ENCODE measurements at regions not wholly inside any gene's neighbourhood (a gene's known extent, or its start where the extent isn't known, plus 50 kb on each side); places are given as distances from the start of the nearest gene placed in this dataset.
A peak's percentile ranks its signal among the peaks of the same experiment; 100 is the strongest.
"Not testable (repeated sequence)": the region's sequence is repeated elsewhere in the genome, so short reads cannot be mapped to it uniquely, and the experiment has no call there.

DNA sequence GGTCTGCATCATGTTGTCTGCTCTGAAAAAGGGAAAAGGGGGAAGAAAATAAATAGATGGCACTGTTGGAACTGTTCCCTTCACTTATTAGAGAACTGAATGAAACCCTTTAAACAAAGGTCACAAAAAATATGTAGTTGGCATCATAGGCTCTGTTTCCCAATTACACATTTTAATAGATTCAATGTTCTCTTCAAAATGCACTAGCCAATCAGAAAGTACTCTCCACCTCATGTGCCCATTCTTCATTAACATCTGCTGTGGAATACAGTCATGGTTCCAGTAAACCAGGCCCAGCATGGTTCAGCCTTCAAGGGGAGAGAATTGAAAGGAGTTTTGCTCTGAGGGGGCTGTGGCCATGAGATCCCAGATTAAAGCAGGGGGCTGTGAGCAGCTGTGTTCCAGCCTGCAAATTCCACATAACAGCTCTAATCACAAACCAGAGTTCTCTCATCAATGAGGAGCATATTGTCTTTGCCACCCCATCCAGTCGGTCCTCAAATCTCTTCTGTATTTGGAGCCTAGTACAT, 165.9 kb upstream of the CREB1 start:
- no peak for DNase-seq (ENCODE audit: low spot score)

DNA sequence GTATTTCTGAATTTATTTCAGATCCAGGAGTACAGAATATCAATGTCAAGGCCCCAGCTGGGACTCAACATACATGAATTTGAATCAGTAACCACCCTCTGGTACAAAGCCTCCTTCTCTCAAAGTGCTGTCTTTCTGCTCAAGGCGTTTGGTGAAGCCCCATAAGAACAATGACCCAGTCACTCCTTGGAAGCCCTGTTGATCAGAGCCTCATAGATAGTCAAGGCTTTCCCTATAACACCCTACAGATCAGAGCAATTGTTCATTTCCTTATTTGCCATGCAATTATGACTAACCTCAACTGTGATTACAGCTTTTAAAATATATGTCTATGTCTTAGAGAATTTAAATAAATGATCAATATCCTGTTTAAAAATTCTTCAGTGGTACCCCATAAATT, 159.1 kb upstream of the CREB1 start:
- DNase-seq (ENCODE audit: low spot score) = no peak

DNA sequence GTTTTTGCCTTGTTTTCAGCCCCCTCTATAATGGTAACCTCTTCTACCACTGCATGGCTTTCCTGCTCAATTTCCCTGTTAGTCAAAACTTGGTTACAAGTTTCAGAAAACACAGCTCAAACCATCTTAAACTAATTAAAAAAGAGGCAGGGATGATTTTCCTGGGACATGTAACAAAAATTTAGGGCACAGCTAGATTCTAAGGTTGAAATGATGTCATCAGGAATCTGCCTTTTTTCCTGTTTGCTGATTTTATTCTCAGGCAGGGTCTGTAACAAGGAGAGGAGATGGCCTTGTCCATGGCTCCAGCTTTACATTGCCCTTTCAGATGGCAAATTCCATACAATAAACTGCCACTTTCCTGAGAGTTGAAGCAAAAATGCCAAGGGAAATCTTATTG, 157.9 kb upstream of the CREB1 start:
- DNase-seq (ENCODE audit: low spot score) = no peak

DNA sequence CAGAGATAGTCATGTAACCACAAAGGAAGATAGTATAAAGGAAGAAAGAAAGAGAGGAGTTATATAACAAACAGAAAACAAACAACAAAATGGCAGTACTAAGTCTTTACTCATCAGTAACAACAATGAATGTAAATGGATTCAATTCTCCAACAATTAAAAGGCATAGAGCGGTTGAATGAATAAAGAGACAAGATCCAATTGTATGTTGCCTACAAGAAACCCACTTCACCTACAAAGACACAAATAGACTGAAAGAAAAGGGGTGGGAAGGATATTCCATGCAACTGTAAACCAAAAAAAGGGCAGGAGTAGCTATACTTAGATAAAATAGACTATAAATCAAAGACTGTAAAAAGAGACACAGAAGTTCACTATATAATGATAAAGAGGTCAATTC, 157.3 kb upstream of the CREB1 start:
- DNase-seq (ENCODE audit: low spot score) = no peak

DNA sequence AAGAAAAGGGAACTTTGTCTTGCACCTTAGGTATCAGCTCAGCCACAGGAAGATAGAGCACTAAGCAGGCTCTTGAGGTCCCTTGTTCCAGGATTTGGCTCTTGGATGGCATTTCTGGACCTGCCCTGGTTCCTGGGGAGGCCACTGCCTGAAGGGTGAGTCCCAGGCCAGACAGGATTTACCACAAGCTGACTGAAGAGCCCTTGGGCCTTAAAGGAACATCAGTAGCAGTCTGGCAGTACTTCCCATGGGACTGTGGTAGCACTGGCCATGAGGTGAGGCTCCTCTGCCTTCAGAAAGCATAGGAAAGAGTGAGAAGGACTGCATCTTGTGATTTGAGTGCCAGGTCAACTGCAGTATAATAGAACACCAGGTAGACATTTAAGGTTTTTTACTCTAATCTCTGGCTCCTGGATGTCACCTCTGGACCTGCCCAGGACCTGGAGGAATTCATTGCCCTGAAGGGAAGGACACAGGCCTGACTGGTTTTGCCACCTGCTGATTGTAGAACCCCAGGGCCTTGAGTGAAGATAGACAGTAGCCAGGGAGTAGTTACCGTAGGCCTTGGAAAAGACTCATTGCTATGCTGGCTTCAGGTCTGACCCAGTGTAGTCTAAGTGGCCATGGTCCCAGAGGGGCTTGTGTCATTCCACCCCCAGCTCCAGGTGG, 154.4 kb upstream of the CREB1 start:
- no peak for DNase-seq (ENCODE audit: low spot score)

DNA sequence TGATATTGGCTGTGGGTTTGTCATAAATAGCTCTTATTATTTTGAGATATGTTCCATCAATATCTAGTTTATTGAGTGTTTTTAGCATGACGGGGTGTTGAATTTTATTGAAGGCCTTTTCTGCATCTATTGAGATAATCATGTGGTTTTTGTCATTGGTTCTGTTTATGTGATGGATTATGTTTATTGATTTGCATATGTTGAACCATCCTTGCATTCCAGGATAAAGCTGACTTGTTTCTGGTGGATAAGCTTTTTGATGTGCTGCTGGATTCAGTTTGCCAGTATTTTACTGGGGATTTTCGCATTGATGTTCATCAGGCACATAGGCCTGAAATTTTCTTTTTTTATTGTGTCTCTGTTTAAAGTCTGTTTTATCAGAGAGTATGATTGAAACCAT, 151.1 kb upstream of the CREB1 start:
- not testable (repeated sequence) for DNase-seq (ENCODE audit: low spot score)

DNA sequence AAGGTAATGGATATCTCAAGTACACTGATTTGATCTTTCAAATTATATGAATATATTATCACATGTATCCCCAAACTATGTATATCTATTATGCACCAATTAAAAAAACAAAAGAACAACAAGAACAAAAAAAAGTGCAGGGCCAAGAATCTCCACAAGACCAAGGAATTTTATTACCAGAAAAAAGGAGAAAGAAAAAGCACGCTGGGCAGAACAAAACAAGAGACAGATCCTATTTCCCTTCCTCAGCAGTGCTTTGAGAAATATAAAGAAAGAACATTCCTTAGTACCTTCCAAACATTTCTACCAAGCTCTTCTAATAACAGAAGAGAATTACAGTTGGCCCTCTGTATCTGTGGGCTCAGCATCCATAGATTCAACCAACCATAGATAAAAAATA, 144.7 kb upstream of the CREB1 start:
- DNase-seq (ENCODE audit: low spot score) = no peak

DNA sequence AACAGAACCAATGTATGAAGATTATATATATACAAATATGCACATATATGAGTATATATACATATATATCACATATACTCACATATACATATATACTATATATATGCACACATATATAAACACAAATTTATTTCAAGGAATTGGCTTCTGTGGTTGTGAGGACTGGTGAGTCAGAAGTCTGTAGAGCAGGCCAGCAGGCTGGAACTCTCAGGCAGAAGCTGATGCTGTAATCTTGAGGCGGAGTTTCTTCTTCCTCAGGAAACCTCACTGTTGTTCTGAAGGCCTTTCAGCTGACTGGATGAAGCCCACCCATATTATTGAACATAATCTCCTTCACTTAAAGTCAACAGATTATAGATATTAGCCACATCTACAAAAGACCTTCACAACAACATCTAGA, 143.9 kb upstream of the CREB1 start:
- DNase-seq (ENCODE audit: low spot score) = no peak

DNA sequence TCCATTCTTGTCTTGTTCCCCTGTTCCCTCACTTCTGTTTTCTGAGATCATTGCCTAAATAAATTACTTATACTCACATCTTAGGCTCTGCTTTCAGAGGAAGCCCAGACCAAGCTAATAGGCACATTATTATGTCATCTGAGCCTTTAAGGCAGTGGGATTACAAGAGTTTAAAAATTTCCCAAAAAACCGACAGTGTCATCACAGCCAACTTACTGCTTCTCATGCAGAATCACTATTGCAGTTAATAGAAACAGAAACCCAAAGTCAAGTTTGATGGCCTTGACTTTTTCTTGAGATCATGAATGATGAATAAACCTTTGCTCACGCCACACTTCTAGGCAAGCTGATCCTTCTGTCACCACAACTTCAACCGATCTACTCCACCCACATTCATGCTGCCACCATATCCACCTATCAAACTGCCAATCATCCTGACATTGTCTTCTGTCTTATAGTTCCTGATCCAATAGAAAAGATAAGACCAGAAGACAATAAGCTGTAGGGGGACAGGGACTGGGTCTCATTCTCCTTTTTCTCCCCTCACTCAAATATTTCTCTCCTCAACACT, 142.7 kb upstream of the CREB1 start:
- no peak for DNase-seq (ENCODE audit: low spot score)

DNA sequence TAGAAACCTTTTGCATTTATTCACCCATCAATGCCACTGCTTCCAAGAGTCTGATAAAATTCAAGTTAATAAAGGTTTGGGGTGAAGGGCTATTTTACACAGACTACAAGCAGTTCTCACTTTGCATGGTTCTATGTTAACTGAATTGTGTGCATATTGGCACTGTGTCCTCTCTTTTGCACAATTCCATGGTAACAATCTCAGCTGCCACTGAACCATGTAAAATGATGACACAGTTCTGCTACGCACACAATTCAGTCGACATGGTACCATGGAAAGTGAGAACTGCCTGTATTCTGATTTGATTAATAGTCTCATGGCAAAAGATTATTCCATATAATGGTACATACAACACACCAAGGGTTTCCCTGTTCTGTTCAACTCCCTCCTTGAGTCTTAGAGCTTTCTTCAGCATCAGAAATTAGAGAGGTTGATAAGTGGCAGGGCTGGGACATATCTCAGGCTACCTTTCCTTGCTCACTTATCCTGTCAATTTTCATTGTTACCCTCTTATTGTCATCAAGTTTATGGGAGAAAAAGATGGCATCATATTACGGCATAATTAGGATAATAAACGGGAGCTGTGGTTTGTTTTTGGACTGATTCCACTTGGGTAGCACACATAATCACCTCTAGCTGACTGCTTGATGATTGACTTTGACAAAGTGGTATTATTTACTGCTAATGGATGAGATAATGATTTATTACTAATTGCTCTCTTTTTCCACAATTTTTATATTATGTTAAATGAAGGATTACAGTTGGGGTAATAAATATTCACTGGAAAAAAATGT, 139.3 kb upstream of the CREB1 start:
- DNase-seq (ENCODE audit: low spot score) = no peak

DNA sequence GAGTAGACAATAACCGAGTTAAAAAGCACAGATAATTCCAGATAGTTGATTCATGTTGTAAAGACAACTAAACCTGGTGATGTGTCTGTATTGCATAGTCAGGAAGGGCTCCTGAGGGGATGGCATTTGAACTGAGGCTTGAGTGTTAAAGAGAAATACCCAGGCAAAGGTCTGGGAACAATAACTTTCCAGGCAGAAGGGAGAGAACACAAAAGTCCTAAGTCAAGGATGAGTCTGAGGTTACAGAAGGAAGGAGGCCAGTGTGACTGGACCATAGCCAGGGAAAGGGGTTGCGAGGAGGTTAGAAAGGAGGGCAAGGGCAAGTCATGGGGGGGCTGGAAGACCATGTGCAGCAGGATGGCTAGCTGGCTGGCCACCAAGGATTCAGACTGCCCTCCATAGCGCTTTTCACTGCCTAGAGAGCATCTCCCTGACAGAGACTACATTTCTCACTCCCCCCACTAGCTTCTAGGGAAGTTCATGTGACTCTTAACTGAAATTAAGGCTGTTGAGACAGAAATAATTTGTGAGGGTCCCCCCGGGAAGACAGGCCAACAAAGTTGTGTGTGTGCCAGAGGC, 135.5 kb upstream of the CREB1 start:
- no peak for DNase-seq (ENCODE audit: low spot score)

DNA sequence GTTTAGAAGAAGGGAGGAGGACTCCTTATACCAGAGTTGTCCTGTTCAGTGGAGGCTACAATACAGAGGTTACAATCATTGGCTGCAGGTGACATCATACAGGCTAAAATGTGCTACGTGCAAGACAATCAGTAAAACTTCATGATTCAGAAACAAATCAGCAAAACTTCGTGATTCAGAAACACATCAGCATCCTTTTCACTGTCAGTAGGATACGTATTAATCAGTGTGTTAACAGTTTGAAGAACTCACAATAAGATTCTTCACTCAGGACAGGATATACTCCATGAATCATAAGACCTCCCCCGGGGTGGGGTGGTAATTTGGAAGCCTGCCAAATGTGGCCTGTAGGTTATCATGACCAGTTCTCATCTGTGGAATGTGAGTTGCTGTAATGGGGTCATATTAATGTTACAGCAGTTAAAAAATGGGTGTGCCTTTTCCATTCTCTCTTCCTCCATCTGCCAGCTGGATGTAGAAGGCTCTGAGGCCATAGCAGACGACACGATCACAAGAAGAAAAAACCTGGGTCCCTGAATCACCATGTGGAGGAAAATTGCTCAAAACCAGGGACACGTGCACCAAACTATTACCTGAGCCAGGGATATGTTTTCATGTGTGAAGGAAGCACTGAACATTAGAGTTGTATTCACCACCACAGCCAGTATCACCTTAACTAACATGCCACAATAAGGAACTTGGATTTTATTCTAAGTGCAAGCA, 134.8 kb upstream of the CREB1 start:
- no peak for DNase-seq (ENCODE audit: low spot score)

DNA sequence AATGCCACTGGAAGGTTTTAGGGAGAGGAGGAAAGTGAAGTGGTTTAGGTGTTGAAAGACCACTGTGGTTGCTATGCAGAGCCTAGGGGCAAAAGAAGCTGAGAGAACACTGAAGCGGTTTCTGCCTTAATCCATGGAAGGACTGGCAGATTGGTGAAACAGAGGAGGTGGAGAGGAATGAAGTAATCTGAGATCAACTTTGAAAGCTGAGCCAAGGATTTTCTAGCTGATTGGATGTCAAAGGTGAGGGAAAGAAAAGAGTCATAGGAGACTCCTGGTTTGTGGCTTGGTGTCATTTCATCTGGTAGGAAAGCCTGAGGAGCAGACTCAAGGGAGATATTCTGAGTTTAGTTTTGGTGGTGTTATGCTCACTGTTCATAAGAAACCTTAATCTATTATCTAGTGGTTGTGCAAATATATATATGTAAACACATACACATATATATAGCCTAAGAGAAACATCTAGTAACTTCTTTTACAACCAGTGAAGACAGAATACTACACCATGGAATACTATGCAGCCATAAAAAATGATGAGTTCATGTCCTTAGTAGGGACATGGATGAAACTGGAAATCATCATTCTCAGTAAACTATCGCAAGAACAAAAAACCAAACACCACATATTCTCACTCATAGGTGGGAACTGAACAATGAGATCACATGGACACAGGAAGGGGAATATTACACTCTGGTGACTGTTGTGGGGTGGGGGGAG, 134.1 kb upstream of the CREB1 start:
- no peak for DNase-seq (ENCODE audit: low spot score)

DNA sequence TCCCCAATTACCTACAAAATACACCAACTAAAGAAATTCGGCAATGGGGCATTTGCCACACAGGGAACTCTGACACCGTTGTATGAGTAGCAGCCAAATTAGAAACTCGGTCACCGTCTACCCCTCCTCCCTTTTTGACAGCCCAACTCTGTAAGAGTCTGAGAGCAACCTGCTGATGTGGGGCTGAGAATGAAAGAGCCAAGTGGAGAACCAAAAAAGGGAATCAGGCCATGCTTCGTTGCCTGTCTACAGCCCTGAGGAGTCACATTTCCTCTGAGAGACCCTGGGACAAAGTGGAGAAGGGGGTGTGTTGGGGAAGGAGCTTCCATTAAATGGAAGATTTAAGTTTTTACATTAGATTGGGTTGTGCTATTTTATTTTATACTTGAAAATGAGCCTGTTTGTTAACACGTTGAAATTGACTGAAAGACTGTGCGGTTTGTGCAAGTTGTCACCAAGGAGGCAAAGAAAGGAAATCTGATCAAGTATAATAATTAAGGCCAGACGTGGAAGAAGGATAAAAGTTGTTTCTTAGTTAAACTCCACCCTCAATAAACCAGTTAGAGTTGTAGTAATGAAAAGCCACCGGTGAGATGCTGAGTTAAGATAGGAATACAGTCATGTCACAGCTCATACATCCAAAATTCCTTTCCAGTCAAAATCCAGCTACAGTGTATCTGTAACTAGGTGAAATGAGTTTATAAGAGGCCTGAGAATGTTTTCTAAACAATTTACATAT, 131.7 kb upstream of the CREB1 start:
- no peak for DNase-seq (ENCODE audit: low spot score)

DNA sequence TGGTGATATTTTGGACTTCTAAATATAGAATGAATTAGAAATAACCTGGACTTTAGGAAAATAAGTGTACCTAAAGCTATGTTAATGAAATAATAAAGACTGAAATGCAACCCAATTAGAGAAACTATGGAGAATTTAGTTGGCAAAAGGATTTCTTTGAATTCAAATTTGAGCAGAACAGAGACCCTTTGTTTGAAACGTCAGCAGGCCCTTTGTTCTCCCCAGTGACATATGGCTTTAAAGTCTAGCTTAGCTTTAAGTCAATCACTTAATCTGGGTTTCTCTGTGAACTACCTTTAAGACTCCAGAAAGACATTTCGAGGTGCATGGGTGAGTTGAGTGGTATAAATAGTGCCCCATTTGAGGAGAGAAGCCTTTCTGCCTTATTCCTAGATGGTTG, 130.5 kb upstream of the CREB1 start:
- no peak for DNase-seq (ENCODE audit: low spot score)

DNA sequence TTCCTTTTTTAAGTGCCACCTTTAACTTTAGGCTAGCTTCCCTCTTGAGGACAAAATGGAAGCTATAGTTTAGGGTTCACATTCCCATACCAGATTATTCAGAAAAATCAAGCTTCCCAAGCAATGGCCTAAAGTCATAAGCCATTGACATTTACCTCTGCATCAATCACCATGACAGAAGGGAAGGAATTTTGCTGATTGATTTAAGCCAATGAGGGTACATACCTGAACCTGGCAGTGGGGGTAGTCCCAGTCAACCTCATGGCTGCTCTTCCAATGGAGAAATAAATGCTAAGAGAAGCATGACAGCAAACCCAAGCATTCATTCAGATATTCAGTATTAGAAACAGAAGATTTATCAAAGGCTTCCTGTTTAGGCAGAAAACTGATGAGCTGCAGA, 128.4 kb upstream of the CREB1 start:
- no peak for DNase-seq (ENCODE audit: low spot score)

DNA sequence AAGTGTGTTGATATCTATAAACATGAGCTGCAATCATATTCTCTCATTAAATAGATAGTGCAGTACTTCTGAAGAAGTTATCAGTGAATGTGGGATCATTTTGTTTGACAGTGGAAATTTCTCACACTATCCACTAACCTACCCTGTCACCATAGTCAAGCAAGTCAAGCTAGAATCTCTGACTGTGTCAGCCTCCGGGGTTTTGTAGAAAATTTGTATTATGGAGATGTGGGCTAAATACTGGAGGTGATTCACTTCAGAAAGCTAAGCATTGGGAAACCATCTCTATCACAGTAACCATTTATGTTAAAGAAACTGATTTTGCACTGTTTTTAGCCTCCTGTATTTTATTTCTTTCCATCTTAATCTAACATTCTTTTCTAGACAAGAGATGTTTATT, 126.6 kb upstream of the CREB1 start:
- no peak for DNase-seq (ENCODE audit: low spot score)

DNA sequence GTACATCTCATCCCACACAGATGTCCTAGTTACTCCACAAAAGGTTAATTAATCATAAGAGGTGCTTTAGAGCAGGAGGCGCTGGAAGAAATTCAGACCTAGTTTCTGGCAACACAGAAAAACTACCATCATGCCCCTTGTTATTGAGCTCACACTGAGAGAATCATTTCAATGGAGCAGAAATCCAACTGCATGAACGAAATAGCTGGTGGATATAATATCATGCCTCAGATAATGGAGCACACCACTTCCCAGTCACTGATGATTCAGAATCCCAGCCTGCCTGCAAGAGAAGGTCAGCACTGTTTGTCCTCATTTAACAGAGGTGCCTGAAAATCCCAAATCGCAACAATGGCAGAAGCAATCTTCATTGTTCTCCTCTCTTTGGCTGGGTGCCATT, 125.8 kb upstream of the CREB1 start:
- no peak for DNase-seq (ENCODE audit: low spot score)

DNA sequence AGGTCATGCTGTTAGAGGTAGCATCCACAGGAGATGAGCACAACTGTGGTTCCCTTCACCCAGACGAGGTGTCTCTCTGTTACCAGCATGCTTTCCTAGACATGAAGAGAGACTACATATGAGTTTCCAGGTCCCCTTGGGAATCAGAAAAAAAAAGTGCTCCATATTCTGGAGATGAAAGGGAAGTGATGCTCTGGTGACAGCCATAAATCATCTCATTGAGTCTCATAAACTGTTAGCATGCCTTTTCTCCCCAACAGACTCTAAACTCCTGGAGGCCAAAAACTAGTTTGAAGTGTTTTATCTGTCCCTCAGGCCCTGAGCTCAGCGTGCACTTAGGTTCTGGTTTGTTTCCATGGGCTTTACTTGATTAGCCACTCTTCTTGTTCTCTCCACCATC, 124.6 kb upstream of the CREB1 start:
- DNase-seq (ENCODE audit: low spot score) = no peak

DNA sequence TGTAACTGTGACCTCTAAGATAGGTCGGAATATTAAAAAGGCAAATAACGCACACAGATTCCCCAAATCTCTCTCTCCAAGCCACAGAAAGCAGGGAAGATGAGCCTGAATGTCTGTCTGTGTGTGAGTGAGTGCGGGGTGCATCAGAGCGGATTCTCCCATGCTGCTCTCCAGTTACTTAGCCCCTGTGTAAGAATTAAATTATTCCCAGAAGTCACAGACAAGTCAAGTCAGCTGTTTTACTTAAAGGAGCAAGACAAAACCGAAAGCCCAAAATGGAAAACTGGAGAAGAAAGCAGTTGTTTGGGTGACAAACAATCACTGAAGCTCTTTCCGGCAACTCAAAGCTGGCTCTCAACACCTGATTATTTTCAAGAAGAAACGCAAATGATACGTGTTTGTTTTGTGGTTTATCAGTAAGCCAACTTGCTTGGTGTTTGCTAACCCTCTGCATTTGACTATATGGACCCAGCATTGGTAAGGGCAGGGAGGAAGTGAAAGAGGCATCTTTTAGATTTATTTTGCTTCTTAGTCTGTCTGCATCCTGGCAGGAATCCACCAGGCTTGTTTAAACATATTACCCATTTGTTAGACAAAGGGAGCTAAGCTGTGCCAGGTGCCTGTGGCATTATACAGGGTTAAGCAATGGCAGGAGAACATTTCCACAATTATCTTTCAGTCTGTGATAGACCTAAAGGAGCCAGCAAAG, 121.5 kb upstream of the CREB1 start:
- peak; percentile 56 for DNase-seq (ENCODE audit: low spot score)

Data from ureter (tissue), 1 donor.